Mesendoderm (in vitro differentiated cells): ENCODE measurements at regions not wholly inside any gene's neighbourhood (a gene's known extent, or its start where the extent isn't known, plus 50 kb on each side); places are given as distances from the start of the nearest gene placed in this dataset.

ENCODE experiments used
- DNase-seq: peaks from one replicate; pipeline ENCODE4 v3.0.0; 2013
- H2AK5ac ChIP-seq: 2 replicates; pipeline ENCODE4 v1.6.1; 2013; ENCODE audit warnings: low read length, inconsistent platforms
- H2BK120ac ChIP-seq: 2 replicates; pipeline ENCODE4 v1.6.1; 2013; ENCODE audit warnings: low read depth, mild to moderate bottlenecking, low read length, moderate library complexity, mixed read lengths
- H2BK15ac ChIP-seq: replicated peaks from 2 replicates; pipeline ENCODE4 v1.6.1; 2013; ENCODE audit warnings: low read depth, mild to moderate bottlenecking, moderate library complexity
- H2BK5ac ChIP-seq: 2 replicates; pipeline ENCODE4 v1.6.1; 2013; ENCODE audit warnings: low read length, inconsistent platforms
- H3K18ac ChIP-seq: 2 replicates; pipeline ENCODE4 v1.6.1; 2013; ENCODE audit warnings: mild to moderate bottlenecking, low read length, mixed read lengths
- H3K23ac ChIP-seq: one replicate; pipeline ENCODE4 v1.6.1; 2013; ENCODE audit warnings: low read length
- H3K27ac ChIP-seq: 2 replicates; pipeline ENCODE4 v1.5.1; 2013; ENCODE audit warnings: low read depth, mild to moderate bottlenecking, inconsistent platforms, low read length, moderate library complexity
- H3K27me3 ChIP-seq: 2 replicates; pipeline ENCODE4 v1.6.1; 2013; ENCODE audit warnings: low read length, control low read depth, mild to moderate bottlenecking, inconsistent platforms; ENCODE audit not compliant: insufficient read depth, poor library complexity
- H3K36me3 ChIP-seq: 2 replicates; pipeline ENCODE4 v1.6.1; 2013; ENCODE audit warnings: low read length, inconsistent platforms; ENCODE audit not compliant: control insufficient read depth, insufficient read depth
- H3K4ac ChIP-seq: one replicate; pipeline ENCODE4 v1.6.1; 2013; ENCODE audit warnings: low read depth, mild to moderate bottlenecking, low read length, moderate library complexity
- H3K4me1 ChIP-seq: 2 replicates; pipeline ENCODE4 v1.6.1; 2013; ENCODE audit warnings: low read depth, low read length, inconsistent platforms; ENCODE audit not compliant: control insufficient read depth
- H3K4me2 ChIP-seq: 2 replicates; pipeline ENCODE4 v1.6.1; 2013; ENCODE audit warnings: low read length
- H3K4me3 ChIP-seq: 2 replicates; pipeline ENCODE4 v1.5.1; 2013; ENCODE audit warnings: mild to moderate bottlenecking, low read length
- H3K56ac ChIP-seq: one replicate; pipeline ENCODE4 v1.6.1; 2013; ENCODE audit warnings: low read length
- H3K79me1 ChIP-seq: 2 replicates; pipeline ENCODE4 v1.6.1; 2013; ENCODE audit warnings: low read length, inconsistent platforms
- H3K79me2 ChIP-seq: 2 replicates; pipeline ENCODE4 v1.6.1; 2013; ENCODE audit warnings: mild to moderate bottlenecking, low read length; ENCODE audit not compliant: control insufficient read depth, insufficient read depth
- H3K9ac ChIP-seq: 2 replicates; pipeline ENCODE4 v1.6.1; 2013; ENCODE audit warnings: low read length, inconsistent platforms
- H4K5ac ChIP-seq: one replicate; pipeline ENCODE4 v1.6.1; 2013; ENCODE audit warnings: low read length
- H4K8ac ChIP-seq: one replicate; pipeline ENCODE4 v1.6.1; 2013; ENCODE audit warnings: low read depth, mild to moderate bottlenecking, control low read depth, low read length, moderate library complexity
- WGBS: extraction: QIAGEN DNeasy Blood & Tissue Kit; methylation state at CpG from one replicate; pipeline ENCODE4 v1.1.7; 2013; ENCODE audit warnings: low lambda C conversion rate, missing lambda C conversion rate; ENCODE audit not compliant: insufficient coverage; ENCODE audit errors: extremely low coverage; 5-methylcytosine and 5-hydroxymethylcytosine counted together

- no CpG with 5 or more reads among the region's 43 CpGs for WGBS
- H3K27ac ChIP-seq: no peak overlapping the region
- H3K79me1 ChIP-seq: no peaks in the 10 kb centered on the region
- no peak overlapping the region for H2BK5ac ChIP-seq
- no peaks in the 10 kb centered on the region for H3K27me3 ChIP-seq
- H3K4me2 ChIP-seq: no peak overlapping the region
- no peak overlapping the region for H2BK120ac ChIP-seq
- H2BK15ac ChIP-seq: no peak overlapping the region
- no peak overlapping the region for H4K5ac ChIP-seq
- H3K18ac ChIP-seq: peak overlapping the region; percentile 25
- H3K4ac ChIP-seq: peak overlapping the region; percentile 22
- H3K79me2 ChIP-seq: no peaks in the 10 kb centered on the region
- no peak for DNase-seq
- no peak overlapping the region for H3K23ac ChIP-seq
- peak overlapping the region; percentile 52 for H3K56ac ChIP-seq
- no peak overlapping the region for H3K4me3 ChIP-seq
- peak overlapping the region; percentile 71 for H3K9ac ChIP-seq
- no peaks in the 10 kb centered on the region for H3K4me1 ChIP-seq
- H2AK5ac ChIP-seq: no peak overlapping the region
- H4K8ac ChIP-seq: no peak overlapping the region
- H3K36me3 ChIP-seq: no peaks in the 10 kb centered on the region
Measured at GRCh38 chr17:79183043-79183292, 108.3 kb downstream of the ENGASE start.

GRCh38 chr17:79182176-79183042 lies 107.8 kb downstream of the ENGASE start:
- Histone ChIP-seq H3K79me2 (no peaks in the 10 kb centered on the region), H3K4me1 (no peaks in the 10 kb centered on the region), H3K56ac (peak overlapping the region; percentile 60), H2BK5ac (no peak overlapping the region), H3K27me3 (no peaks in the 10 kb centered on the region), H3K18ac (peak overlapping the region; percentile 25), H4K5ac (no peak overlapping the region), H3K9ac (no peak overlapping the region), H2BK15ac (no peak overlapping the region), H2BK120ac (no peak overlapping the region), H3K79me1 (no peaks in the 10 kb centered on the region), H3K36me3 (no peaks in the 10 kb centered on the region), H3K4me2 (peak overlapping the region; percentile 27), H3K4ac (no peak overlapping the region), H4K8ac (no peak overlapping the region), H3K23ac (no peak overlapping the region), H3K27ac (no peak overlapping the region), H2AK5ac (no peak overlapping the region), H3K4me3 (no peak overlapping the region)
- no peak for DNase-seq
- no CpG with 5 or more reads among the region's 68 CpGs for WGBS

- no peaks in the 10 kb centered on the region for H3K79me2 ChIP-seq
- no peak overlapping the region for H3K23ac ChIP-seq
- H3K27me3 ChIP-seq: no peaks in the 10 kb centered on the region
- no peak overlapping the region for H3K4ac ChIP-seq
- no peak overlapping the region for H3K4me3 ChIP-seq
- H3K4me2 ChIP-seq: no peak overlapping the region
- H2BK5ac ChIP-seq: no peak overlapping the region
- H3K27ac ChIP-seq: no peak overlapping the region
- no peak overlapping the region for H3K18ac ChIP-seq
- H2AK5ac ChIP-seq: no peak overlapping the region
- no peaks in the 10 kb centered on the region for H3K79me1 ChIP-seq
- H2BK15ac ChIP-seq: no peak overlapping the region
- no peak overlapping the region for H2BK120ac ChIP-seq
- H3K56ac ChIP-seq: no peak overlapping the region
- H4K5ac ChIP-seq: no peak overlapping the region
- H3K4me1 ChIP-seq: no peaks in the 10 kb centered on the region
- H3K9ac ChIP-seq: no peak overlapping the region
- no CpG with 5 or more reads among the region's 20 CpGs for WGBS
- no peak for DNase-seq
- no peaks in the 10 kb centered on the region for H3K36me3 ChIP-seq
- H4K8ac ChIP-seq: no peak overlapping the region
Measured at GRCh38 chr17:79180358-79181005, 105.9 kb downstream of the ENGASE start.

GRCh38 chr17:79179334-79179733 lies 104.7 kb downstream of the ENGASE start:
- no peak overlapping the region for H2BK120ac ChIP-seq
- H3K79me1 ChIP-seq: no peaks in the 10 kb centered on the region
- H3K27ac ChIP-seq: no peak overlapping the region
- H3K23ac ChIP-seq: no peak overlapping the region
- H3K79me2 ChIP-seq: no peaks in the 10 kb centered on the region
- H2BK15ac ChIP-seq: no peak overlapping the region
- H2AK5ac ChIP-seq: no peak overlapping the region
- no peak overlapping the region for H4K8ac ChIP-seq
- H3K36me3 ChIP-seq: no peaks in the 10 kb centered on the region
- no peak overlapping the region for H3K56ac ChIP-seq
- H3K18ac ChIP-seq: no peak overlapping the region
- no peak overlapping the region for H3K9ac ChIP-seq
- no peak overlapping the region for H3K4me3 ChIP-seq
- no peak overlapping the region for H4K5ac ChIP-seq
- H2BK5ac ChIP-seq: no peak overlapping the region
- H3K4ac ChIP-seq: no peak overlapping the region
- WGBS: no CpG with 5 or more reads among the region's 16 CpGs
- no peak for DNase-seq
- no peak overlapping the region for H3K4me2 ChIP-seq
- no peaks in the 10 kb centered on the region for H3K4me1 ChIP-seq
- no peaks in the 10 kb centered on the region for H3K27me3 ChIP-seq

- no CpG with 5 or more reads among the region's 20 CpGs for WGBS
- Histone ChIP-seq H4K8ac (no peak overlapping the region), H3K79me2 (no peaks in the 10 kb centered on the region), H2BK120ac (no peak overlapping the region), H2BK5ac (no peak overlapping the region), H3K56ac (no peak overlapping the region), H3K36me3 (no peaks in the 10 kb centered on the region), H2AK5ac (no peak overlapping the region), H3K79me1 (no peaks in the 10 kb centered on the region), H3K18ac (no peak overlapping the region), H3K23ac (no peak overlapping the region), H3K4me3 (no peak overlapping the region), H3K9ac (no peak overlapping the region), H3K4me1 (no peaks in the 10 kb centered on the region), H4K5ac (no peak overlapping the region), H3K27ac (no peak overlapping the region), H3K27me3 (no peaks in the 10 kb centered on the region), H2BK15ac (no peak overlapping the region), H3K4me2 (no peak overlapping the region), H3K4ac (no peak overlapping the region)
- DNase-seq: no peak
Measured at GRCh38 chr17:79177877-79178276, 103.3 kb downstream of the ENGASE start.
